ENCODE measurements at regions not wholly inside any gene's neighbourhood (a gene's known extent, or its start where the extent isn't known, plus 50 kb on each side); places are given as distances from the start of the nearest gene placed in this dataset.

DNA sequence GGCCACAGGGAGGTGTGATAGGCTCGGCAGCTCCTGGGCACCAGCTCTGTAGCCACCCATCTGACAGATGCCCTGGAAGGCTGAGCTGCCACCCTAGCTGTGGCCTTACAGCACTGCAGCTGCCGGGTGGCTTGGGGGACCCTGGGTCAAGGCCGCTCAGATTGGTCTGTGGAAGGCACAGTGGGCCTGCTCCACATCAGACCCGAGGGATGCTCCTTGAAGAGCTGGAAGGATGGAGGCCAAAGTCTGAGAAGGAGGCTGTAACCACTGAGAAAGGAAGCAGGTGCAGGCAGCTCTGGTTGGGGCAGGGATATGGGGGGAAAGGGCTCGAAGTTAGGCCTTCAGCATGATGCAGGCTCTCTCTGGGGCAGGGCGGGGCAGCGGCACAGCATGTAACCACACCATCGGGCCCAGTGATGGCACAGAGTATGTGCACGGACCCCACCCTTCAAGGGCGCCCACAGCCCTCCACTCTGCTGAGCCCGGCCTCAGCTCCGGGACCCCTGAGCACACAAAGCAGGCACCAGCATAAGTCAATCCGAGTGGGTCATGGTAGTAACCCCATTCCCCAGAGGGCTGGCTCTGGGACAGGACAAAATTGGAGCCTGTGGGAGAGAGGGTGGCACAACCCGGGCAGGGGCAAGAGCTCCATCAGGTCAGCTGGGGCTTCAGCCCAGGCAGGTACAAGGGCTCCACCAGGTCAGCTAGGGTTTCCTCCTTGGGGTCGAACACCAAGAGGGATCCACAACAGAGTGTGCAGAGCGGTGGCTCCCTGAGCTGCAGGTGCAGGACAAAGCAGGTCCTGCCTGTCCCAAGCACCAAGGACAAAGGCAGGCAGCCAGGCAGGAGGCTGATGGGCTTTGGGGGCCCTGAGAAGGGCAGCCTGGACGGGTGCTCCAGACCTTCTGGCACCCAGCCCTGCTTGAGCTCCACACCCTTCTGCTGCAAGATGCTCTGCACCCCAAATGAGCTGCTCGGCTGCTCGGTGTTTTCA lies 1511.1 kb downstream of the BRD1 start:
- Histone ChIP-seq H3K4me1 (peaks cover 0 to 27% (median 18%) of the 10 kb centered on the region in 10 experiments; a peak in 14 of 20 replicates), H3K27ac (no peak overlapping the region), H3K9ac (no peak overlapping the region), H3K9me3 (replicated peaks in 1 of 11) (peaks cover 19 to 26% (median 22%) of the 10 kb centered on the region in 11 experiments), H4K20me1 (no peaks in the 10 kb centered on the region; a peak in 1 of 22 replicates), H3K36me3 (no peaks in the 10 kb centered on the region), H3K4me3 (no peak overlapping the region), H3K4me2 (peak overlapping the region in 8 of 11 experiments; percentile 5 to 48 (median 20); a peak in 12 of 22 replicates), H3K27me3 (no peaks in the 10 kb centered on the region)
- no peak for TF ChIP-seq Cebpa-rat (IDR thresholded peaks at IDR 0.05)

DNA sequence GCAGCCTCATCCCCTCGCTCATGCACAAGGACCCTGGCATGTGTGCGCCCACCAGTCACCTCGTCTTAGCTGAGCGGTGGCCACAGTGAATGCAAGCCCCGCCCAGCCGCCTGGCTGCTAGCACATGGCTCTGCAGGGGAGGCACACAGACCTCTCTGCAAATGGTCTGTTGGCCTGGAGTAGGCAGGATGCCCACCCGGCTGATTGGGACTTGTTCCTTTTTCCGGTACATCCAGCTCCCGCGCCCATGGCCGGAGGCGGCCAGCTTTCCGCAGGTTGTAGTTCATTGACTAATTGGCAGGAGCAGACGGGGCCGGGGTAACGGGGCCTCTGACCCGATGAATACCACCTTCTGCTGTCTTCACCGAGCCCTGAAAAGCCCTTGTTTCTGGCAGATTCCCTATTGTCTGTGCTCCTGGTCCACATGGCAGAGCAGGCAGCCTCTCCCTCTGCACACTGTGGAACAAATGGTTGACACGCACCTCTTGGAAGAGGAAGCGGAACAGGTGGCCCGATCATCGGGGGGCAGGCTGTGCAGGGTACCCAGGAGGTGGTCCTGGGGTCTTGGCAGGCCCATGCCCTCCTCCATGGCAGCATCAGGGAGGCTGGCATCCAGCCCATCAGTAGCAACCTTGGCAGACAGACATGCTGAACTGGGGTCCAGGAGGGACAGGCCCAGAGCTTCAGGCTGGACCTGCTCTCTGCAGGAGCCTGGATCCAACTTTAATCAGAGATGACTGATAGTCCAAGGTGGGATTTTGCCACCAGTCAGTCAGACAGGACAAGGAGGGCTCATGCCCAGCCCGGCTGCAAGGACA lies 1512.0 kb downstream of the BRD1 start:
- Histone ChIP-seq H3K36me3 (no peaks in the 10 kb centered on the region), H3K4me1 (peaks cover 0 to 21% (median 14%) of the 10 kb centered on the region in 10 experiments; a peak in 14 of 20 replicates), H3K27ac (no peak overlapping the region), H3K9me3 (replicated peaks in 1 of 11) (peaks cover 28 to 35% (median 30%) of the 10 kb centered on the region in 11 experiments), H3K9ac (no peak overlapping the region), H3K4me3 (no peak overlapping the region), H4K20me1 (no peaks in the 10 kb centered on the region; a peak in 1 of 22 replicates), H3K27me3 (no peaks in the 10 kb centered on the region), H3K4me2 (peak overlapping the region in 7 of 11 experiments; percentile 5 to 48 (median 23); a peak in 12 of 22 replicates)
- TF ChIP-seq Cebpa-rat (IDR thresholded peaks at IDR 0.05) = no peak

DNA sequence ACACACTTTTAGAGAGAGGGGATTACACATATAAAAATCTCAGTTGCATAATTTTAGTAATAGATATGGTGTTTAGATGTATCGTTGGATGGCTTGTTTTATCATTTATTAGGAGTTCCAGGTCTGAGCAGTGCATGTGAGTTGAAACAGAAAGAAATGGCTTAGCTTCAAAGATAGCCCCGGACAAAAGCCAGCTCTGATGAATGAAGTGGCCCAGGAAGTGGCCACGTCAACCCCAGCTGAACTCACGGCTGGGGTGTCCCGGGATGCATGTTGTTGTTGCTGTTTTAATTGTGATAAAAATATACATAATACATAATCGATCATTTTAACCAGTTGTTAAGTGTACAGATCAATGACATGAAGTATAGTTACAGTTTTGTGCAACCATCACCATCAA lies 1513.6 kb downstream of the BRD1 start:
- H3K4me3 ChIP-seq = no peak overlapping the region
- no peak for TF ChIP-seq Cebpa-rat (IDR thresholded peaks at IDR 0.05)

DNA sequence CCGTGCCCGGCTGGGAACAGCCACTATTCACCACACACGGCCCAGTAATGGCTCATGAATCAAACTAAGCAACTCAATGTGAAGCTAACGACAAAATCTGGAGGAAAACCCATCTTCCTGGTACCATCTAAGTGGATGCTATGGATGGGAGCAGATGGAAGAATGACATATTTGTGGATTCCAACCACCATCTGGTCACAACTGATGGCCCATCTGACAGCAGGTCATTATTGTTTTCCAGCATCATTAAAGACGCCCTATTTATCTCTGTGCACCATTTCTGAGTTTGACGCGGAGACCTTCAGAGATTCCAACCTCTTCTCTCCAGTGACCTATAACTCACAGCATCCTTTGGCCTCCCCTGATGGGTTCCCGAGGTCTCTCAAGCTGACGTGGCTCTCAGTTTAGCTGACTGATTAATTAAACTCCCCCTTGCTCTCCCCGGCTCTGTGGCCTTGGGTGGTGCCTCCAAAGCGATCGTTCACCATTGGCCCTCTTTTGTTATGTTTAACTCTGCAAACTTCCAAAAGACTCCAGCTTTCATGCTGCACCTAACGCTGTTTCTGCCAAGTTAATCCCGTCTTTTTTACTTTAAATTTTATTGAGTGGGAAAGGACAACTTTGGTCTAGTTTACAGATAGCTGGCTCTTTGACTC lies 1514.4 kb downstream of the BRD1 start:
- H3K36me3 ChIP-seq = no peaks in the 10 kb centered on the region
- no peak overlapping the region for H3K27ac ChIP-seq
- H3K9ac ChIP-seq = no peak overlapping the region
- H3K4me1 ChIP-seq = peaks cover 9 to 42% (median 28%) of the 10 kb centered on the region in 10 experiments
- H3K4me3 ChIP-seq = no peak overlapping the region
- H3K27me3 ChIP-seq = no peaks in the 10 kb centered on the region
- no peaks in the 10 kb centered on the region; a peak in 1 of 22 replicates for H4K20me1 ChIP-seq
- no peak overlapping the region for H3K4me2 ChIP-seq
- H3K9me3 ChIP-seq (replicated peaks in 1 of 11) = peaks cover 29 to 38% (median 33%) of the 10 kb centered on the region in 11 experiments
- TF ChIP-seq Cebpa-rat (IDR thresholded peaks at IDR 0.05) = no peak

More for the DNA sequence above, 1513.6 kb downstream of the BRD1 start:
- H4K20me1 ChIP-seq = no peaks in the 10 kb centered on the region; a peak in 1 of 22 replicates
- H3K27ac ChIP-seq = no peak overlapping the region
- H3K4me2 ChIP-seq = no peak overlapping the region
- no peaks in the 10 kb centered on the region for H3K36me3 ChIP-seq
- peaks cover 8 to 35% (median 24%) of the 10 kb centered on the region in 10 experiments for H3K4me1 ChIP-seq
- H3K9ac ChIP-seq = no peak overlapping the region
- peaks cover 29 to 38% (median 33%) of the 10 kb centered on the region in 11 experiments for H3K9me3 ChIP-seq (replicated peaks in 1 of 11)
- no peaks in the 10 kb centered on the region for H3K27me3 ChIP-seq

DNA sequence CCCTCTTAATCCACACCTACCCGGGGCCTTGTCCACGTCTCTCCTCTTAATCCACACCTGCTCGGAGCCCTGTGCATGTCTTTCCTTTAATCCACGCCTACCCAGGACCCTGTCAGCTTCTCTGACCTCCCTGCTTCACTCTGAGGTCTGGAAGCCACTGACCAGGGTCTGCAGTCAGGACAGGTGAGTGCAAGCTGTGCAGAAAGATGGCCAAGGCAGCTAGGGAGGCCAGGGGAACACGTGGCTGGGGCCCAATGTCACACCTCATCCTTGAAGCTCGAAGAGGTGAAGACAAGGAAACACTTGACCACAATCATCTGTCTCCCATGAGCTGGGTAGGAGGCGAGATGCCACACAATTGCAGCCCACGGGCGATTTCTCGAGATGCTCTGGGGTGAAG lies 1516.9 kb downstream of the BRD1 start:
- Histone ChIP-seq H3K4me3 (no peak overlapping the region), H3K27me3 (no peaks in the 10 kb centered on the region), H4K20me1 (no peaks in the 10 kb centered on the region; a peak in 1 of 22 replicates), H3K9ac (no peak overlapping the region), H3K4me1 (peaks cover 9 to 29% (median 19%) of the 10 kb centered on the region in 10 experiments), H3K36me3 (no peaks in the 10 kb centered on the region), H3K9me3 (replicated peaks in 1 of 11) (peaks cover 29 to 38% (median 33%) of the 10 kb centered on the region in 11 experiments), H3K27ac (no peak overlapping the region), H3K4me2 (peak overlapping the region in 5 of 11 experiments; percentile 70 to 92 (median 74); a peak in 7 of 22 replicates)
- no peak for TF ChIP-seq Cebpa-rat (IDR thresholded peaks at IDR 0.05)

DNA sequence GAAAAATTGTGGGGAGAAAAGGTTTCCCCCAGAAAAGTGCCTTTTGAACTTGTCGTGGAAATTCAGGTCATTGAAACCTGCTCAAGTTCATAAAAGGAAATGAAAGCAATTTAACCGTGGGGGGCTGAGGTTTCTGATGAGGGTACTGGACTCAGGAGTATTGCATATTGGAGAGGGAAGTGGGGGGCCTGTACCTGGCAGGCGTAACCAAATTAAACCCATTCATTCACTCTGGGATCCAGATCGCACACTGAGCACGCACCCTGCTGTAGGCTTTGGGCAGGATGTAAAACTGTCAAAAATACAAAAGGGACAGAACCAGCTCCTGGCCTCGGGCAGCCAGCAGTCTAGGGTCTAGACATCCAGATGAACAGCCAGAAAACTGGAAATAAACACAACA lies 1517.4 kb downstream of the BRD1 start:
- Histone ChIP-seq H3K4me2 (peak overlapping the region in 8 of 11 experiments; percentile 66 to 92 (median 76); a peak in 14 of 22 replicates), H3K9me3 (replicated peaks in 1 of 11) (peaks cover 29 to 38% (median 33%) of the 10 kb centered on the region in 11 experiments), H4K20me1 (no peaks in the 10 kb centered on the region; a peak in 1 of 22 replicates), H3K36me3 (no peaks in the 10 kb centered on the region), H3K9ac (no peak overlapping the region), H3K27me3 (no peaks in the 10 kb centered on the region), H3K27ac (no peak overlapping the region), H3K4me3 (no peak overlapping the region), H3K4me1 (peaks cover 9 to 25% (median 17%) of the 10 kb centered on the region in 10 experiments)
- TF ChIP-seq Cebpa-rat (IDR thresholded peaks at IDR 0.05) = no peak

DNA sequence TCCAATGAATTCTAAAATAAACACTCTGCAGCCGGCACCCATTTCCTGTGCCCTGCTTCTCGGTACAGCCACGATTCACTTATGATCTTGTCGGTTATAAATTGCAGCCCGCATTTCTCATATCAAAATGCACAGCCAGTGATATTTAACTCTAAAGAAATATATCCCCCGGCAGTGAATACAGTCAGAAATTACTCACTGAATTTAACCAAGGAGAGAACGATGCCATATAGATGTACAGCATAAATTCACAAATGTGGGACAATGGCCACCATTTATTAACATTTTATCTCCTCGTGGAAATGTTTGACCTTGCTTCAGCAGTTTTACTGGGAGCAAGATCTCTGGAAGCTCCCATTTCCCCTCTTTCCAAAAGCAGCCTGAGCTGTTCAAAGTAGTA lies 1517.8 kb downstream of the BRD1 start:
- Histone ChIP-seq H3K36me3 (no peaks in the 10 kb centered on the region), H3K4me3 (no peak overlapping the region), H3K27me3 (no peaks in the 10 kb centered on the region), H3K4me1 (peaks cover 9 to 24% (median 17%) of the 10 kb centered on the region in 10 experiments), H3K27ac (no peak overlapping the region), H3K9me3 (replicated peaks in 1 of 11) (peaks cover 29 to 38% (median 33%) of the 10 kb centered on the region in 11 experiments), H4K20me1 (peaks cover 0 to 1% (median 0%) of the 10 kb centered on the region in 11 experiments; a peak in 1 of 22 replicates), H3K9ac (0 out of 22 replicates have a peak overlapping the region, but pooled peaks of 2 of the 11 experiments have one; percentile 10 to 29), H3K4me2 (peak overlapping the region; percentile 44 to 92 (median 73); a peak in 21 of 22 replicates)
- TF ChIP-seq Cebpa-rat (IDR thresholded peaks at IDR 0.05) = no peak

DNA sequence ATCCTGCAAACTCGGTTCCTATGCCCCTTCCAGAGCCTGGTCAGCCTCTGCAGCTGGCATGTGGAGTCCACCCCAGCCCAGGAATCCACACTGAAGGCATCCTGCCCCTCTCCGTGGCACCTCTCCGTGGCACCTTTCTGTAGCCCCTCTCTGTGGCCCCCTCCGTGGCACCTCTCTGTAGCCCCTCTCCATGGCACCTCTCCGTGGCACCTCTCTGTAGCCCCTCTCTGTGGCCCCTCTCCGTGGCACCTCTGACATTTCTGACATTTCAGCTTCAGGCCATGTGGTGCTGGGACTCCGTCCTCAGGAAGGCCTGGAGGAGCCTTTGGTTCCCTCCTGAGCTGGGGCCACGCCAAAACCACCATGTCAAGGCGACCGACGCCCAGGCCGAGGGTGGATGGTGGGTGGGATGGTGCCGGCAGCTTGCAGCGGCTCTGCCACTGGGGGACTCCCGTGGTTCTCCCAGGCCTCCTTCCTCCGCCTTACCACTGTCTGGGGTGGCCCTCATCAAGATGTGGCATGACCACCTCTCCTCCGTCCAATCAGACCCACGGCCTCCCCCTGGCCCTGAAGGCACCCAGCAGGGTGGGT lies 1518.5 kb downstream of the BRD1 start:
- H3K4me2 ChIP-seq = peak overlapping the region; percentile 44 to 92 (median 73); a peak in 21 of 22 replicates
- 0 out of 22 replicates have a peak overlapping the region, but pooled peaks of 2 of the 11 experiments have one; percentile 10 to 29 for H3K9ac ChIP-seq
- H3K4me3 ChIP-seq = no peak overlapping the region
- no peak overlapping the region for H3K27ac ChIP-seq
- H3K36me3 ChIP-seq = no peaks in the 10 kb centered on the region
- peaks cover 29 to 35% (median 33%) of the 10 kb centered on the region in 11 experiments for H3K9me3 ChIP-seq (replicated peaks in 1 of 11)
- no peaks in the 10 kb centered on the region for H3K27me3 ChIP-seq
- peaks cover 0 to 7% (median 0%) of the 10 kb centered on the region in 11 experiments; a peak in 1 of 22 replicates for H4K20me1 ChIP-seq
- peaks cover 9 to 24% (median 17%) of the 10 kb centered on the region in 10 experiments for H3K4me1 ChIP-seq
- TF ChIP-seq Cebpa-rat (IDR thresholded peaks at IDR 0.05) = no peak
